K562 (cell line): ENCODE measurements at regions not wholly inside any gene's neighbourhood (a gene's known extent, or its start where the extent isn't known, plus 50 kb on each side); places are given as distances from the start of the nearest gene placed in this dataset.

Experiments used
- ARNT ChIP-seq, 2 experiments: fragments of 450-650 bp; IDR thresholded peaks; 2 replicates each; pipeline ENCODE4 v1.6.1; 2016; ENCODE audit warnings: mild to moderate bottlenecking in 1 of 2
- CBFA2T3 ChIP-seq: fragments of 450-650 bp; IDR thresholded peaks from 2 replicates; pipeline ENCODE4 v1.6.1; 2017
- CBX2 ChIP-seq: fragments of 200-600 bp; sonication (generic); IDR thresholded peaks from one replicate; pipeline ENCODE4 v1.6.1; 2012; ENCODE audit warnings: mild to moderate bottlenecking, low read length, inconsistent platforms; ENCODE audit not compliant: insufficient read depth, poor library complexity, severe bottlenecking
- EP300 ChIP-seq: IDR thresholded peaks from 2 replicates; pipeline ENCODE4 v1.6.1; 2012; ENCODE audit warnings: low read length, improper control_type of control experiment
- GATA2 ChIP-seq: sonication (generic); formaldehyde crosslinking; IDR thresholded peaks from 2 replicates; pipeline ENCODE4 v1.4.0; 2020; ENCODE audit warnings: mild to moderate bottlenecking, missing genetic modification reagents
- GATAD2A ChIP-seq: fragments of 450-650 bp; IDR thresholded peaks from 2 replicates; pipeline ENCODE4 v1.6.1; 2017
- HBP1 ChIP-seq: fragments of 450-650 bp; formaldehyde crosslinking; IDR thresholded peaks from 2 replicates; pipeline ENCODE4 v1.4.0; 2022; ENCODE audit warnings: missing genetic modification characterization
- KAT7 ChIP-seq: sonication (generic); formaldehyde crosslinking; IDR thresholded peaks from 2 replicates; pipeline ENCODE4 v1.8.0; 2022; ENCODE audit warnings: missing genetic modification reagents, mild to moderate bottlenecking, borderline replicate concordance
- KDM1A ChIP-seq, 2 experiments: fragments of 450-650 bp; IDR thresholded peaks; 2 replicates each; pipeline ENCODE4 v1.6.1; 2016; ENCODE audit warnings: mild to moderate bottlenecking in 2 of 2
- MEF2A ChIP-seq: IDR thresholded peaks from 2 replicates; pipeline ENCODE4 v1.6.1; 2011; ENCODE audit warnings: low read depth, mild to moderate bottlenecking, low read length, moderate library complexity; ENCODE audit not compliant: control insufficient read depth
- PREB ChIP-seq: sonication (generic); formaldehyde crosslinking; IDR thresholded peaks from 2 replicates; pipeline ENCODE4 v1.8.1; 2023; ENCODE audit warnings: mild to moderate bottlenecking, missing genetic modification reagents
- SMAD4 ChIP-seq: fragments of 250-450 bp; sonication (Bioruptor Pico); conservative IDR thresholded peaks from 2 replicates; pipeline ENCODE4 v1.8.0; 2021; ENCODE audit warnings: inconsistent platforms, mild to moderate bottlenecking, moderate library complexity
- TBP ChIP-seq: optimal IDR thresholded peaks from 2 replicates; pipeline ENCODE3; 2011; ENCODE audit warnings: low read depth, low read length, improper control_type of control experiment
- TFE3 ChIP-seq: fragments of 450-650 bp; formaldehyde crosslinking; IDR thresholded peaks from 2 replicates; pipeline ENCODE4 v1.4.0; 2020; ENCODE audit warnings: mild to moderate bottlenecking, mixed read lengths
- ZBTB33 ChIP-seq: sonication (generic); formaldehyde crosslinking; IDR thresholded peaks from 2 replicates; pipeline ENCODE4 v1.8.1; 2023; ENCODE audit warnings: mild to moderate bottlenecking, missing genetic modification reagents
- ZMIZ1 ChIP-seq, 2 experiments: fragments of 150-350 bp in 1 of 2; IDR thresholded peaks; 2 replicates each; pipeline ENCODE4 v1.6.1; 2012 to 2016; ENCODE audit warnings: low read depth in 2 of 2, low read length in 2 of 2, mild to moderate bottlenecking in 1 of 2, moderate library complexity in 1 of 2
- ZNF12 ChIP-seq: sonication (generic); formaldehyde crosslinking; IDR thresholded peaks from 2 replicates; pipeline ENCODE4 v1.4.0; 2020; ENCODE audit warnings: mild to moderate bottlenecking, missing genetic modification reagents

- TF ChIP-seq PREB, result no peak
- peak in 1 of 2 experiments; percentile 30; a peak in 1 of 4 replicates for TF ChIP-seq ZMIZ1 (IDR thresholded peaks at IDR 0.05; ENCODE audit: low read depth in 2 of 2, low read length in 2 of 2)
- TF ChIP-seq ZNF12 (CRISPR knock-in tag), result peak; percentile 46; the same call in 1 of the 2 replicates
- peak; percentile 86 for TF ChIP-seq CBFA2T3
- TF ChIP-seq SMAD4, result peak; percentile 33; the same call in 1 of the 2 replicates
- TF ChIP-seq HBP1 (CRISPR knock-in tag), result no peak
- 0 out of 4 replicates have a peak, but pooled peaks of 1 of the 2 experiments have one; percentile 37 for TF ChIP-seq ARNT (IDR thresholded peaks at IDR 0.05)
- TF ChIP-seq CBX2, result no peak
- 0 out of 4 replicates have a peak, but pooled peaks of 1 of the 2 experiments have one; percentile 31 for TF ChIP-seq KDM1A (IDR thresholded peaks at IDR 0.05)
- peak; percentile 23 for TF ChIP-seq TBP
- TF ChIP-seq GATAD2A, result 0 out of 2 replicates have a peak, but pooled peaks have one; percentile 26
- TF ChIP-seq KAT7, result no peak
- TF ChIP-seq MEF2A, result peak; percentile 36; the same call in 1 of the 2 replicates
- TF ChIP-seq EP300, result peak; percentile 84
- TF ChIP-seq GATA2 (CRISPR knock-in tag), result peak; percentile 52; the same call in 1 of the 2 replicates
- peak; percentile 97 for TF ChIP-seq ZBTB33
- TF ChIP-seq TFE3 (CRISPR knock-in tag), result no peak
Measured at GRCh38 chr6:15058200-15059061, 187.4 kb upstream of the JARID2 start (continued).
